Breast epithelium (tissue), 3 donors: ENCODE measurements at regions not wholly inside any gene's neighbourhood (a gene's known extent, or its start where the extent isn't known, plus 50 kb on each side); places are given as distances from the start of the nearest gene placed in this dataset.

Experiments used
- CTCF ChIP-seq, 3 donors: fragments of 450-650 bp; IDR thresholded peaks; one replicate each; pipeline ENCODE4 v1.5.1; 2016 to 2017; ENCODE audit warnings: antibody characterized with exemption in 3 of 3, mild to moderate bottlenecking in 3 of 3, moderate library complexity in 3 of 3
- POLR2A ChIP-seq: fragments of 450-650 bp; IDR thresholded peaks from one replicate; pipeline ENCODE4 v1.6.1; 2016; ENCODE audit warnings: antibody characterized with exemption, mild to moderate bottlenecking, moderate library complexity
- POLR2AphosphoS5 ChIP-seq, 3 donors: sonication (generic); formaldehyde crosslinking; IDR thresholded peaks; one replicate each; pipeline ENCODE4 v1.6.1; 2017; ENCODE audit warnings: antibody characterized with exemption in 3 of 3

- TF ChIP-seq CTCF (IDR thresholded peaks at IDR 0.05) (no peak), POLR2A (no peak), POLR2AphosphoS5 (IDR thresholded peaks at IDR 0.05) (no peak)
These were observed 227.7 kb upstream of the GPRIN3 start for GRCh38 chr4:89535251-89535650.
